PFSK-1 (cell line): ENCODE measurements at regions not wholly inside any gene's neighbourhood (a gene's known extent, or its start where the extent isn't known, plus 50 kb on each side); places are given as distances from the start of the nearest gene placed in this dataset.

Experiments
- FOXP2 ChIP-seq: optimal IDR thresholded peaks from 2 replicates; pipeline ENCODE3; 2011; ENCODE audit warnings: borderline replicate concordance, control low read depth, inconsistent platforms; ENCODE audit not compliant: insufficient read depth; ENCODE audit errors: extremely low read length, extremely low read depth
- POLR2AphosphoS5 ChIP-seq: IDR thresholded peaks from 2 replicates; pipeline ENCODE4 v1.6.1; 2012; ENCODE audit warnings: low read depth, mild to moderate bottlenecking, control low read depth, low read length, moderate library complexity
- REST ChIP-seq, 2 experiments: IDR thresholded peaks; 2 replicates each; pipeline versions ENCODE4 v1.6.1 to v1.8.0; 2011 to 2012; ENCODE audit warnings: low read depth in 2 of 2, low read length in 2 of 2, control low read depth in 1 of 2, inconsistent platforms in 1 of 2, mild to moderate bottlenecking in 1 of 2, moderate library complexity in 1 of 2; ENCODE audit not compliant: insufficient read depth in 1 of 2
- SIN3A ChIP-seq: IDR thresholded peaks from 2 replicates; pipeline ENCODE4 v1.6.1; 2012; ENCODE audit warnings: mild to moderate bottlenecking, low read length, moderate library complexity, borderline replicate concordance; ENCODE audit not compliant: insufficient read depth
- TAF1 ChIP-seq: IDR thresholded peaks from 2 replicates; pipeline ENCODE4 v1.6.1; 2012; ENCODE audit warnings: low read length, control low read depth, borderline replicate concordance; ENCODE audit not compliant: insufficient read depth

GRCh38 chr4:86500527-86500926, 93.6 kb upstream of the PTPN13 start:
- no peak for TF ChIP-seq POLR2AphosphoS5
- TF ChIP-seq FOXP2: no peak
- no peak for TF ChIP-seq REST (IDR thresholded peaks at IDR 0.05; ENCODE audit: insufficient read depth in 1 of 2, low read depth in 2 of 2, low read length in 2 of 2)
- no peak for TF ChIP-seq SIN3A
- no peak for TF ChIP-seq TAF1

- TF ChIP-seq REST (IDR thresholded peaks at IDR 0.05; ENCODE audit: insufficient read depth in 1 of 2, low read depth in 2 of 2, low read length in 2 of 2) (no peak), FOXP2 (no peak), POLR2AphosphoS5 (no peak), SIN3A (no peak), TAF1 (no peak)
Measured at GRCh38 chr4:86502081-86502480, 92.0 kb upstream of the PTPN13 start.

GRCh38 chr4:86506591-86506990, 87.5 kb upstream of the PTPN13 start:
- no peak for TF ChIP-seq SIN3A
- TF ChIP-seq FOXP2: no peak

- no peak for TF ChIP-seq TAF1
- TF ChIP-seq POLR2AphosphoS5: no peak
- TF ChIP-seq REST (IDR thresholded peaks at IDR 0.05; ENCODE audit: insufficient read depth in 1 of 2, low read depth in 2 of 2, low read length in 2 of 2): no peak
- no peak for TF ChIP-seq SIN3A
- TF ChIP-seq FOXP2: no peak
Measured at GRCh38 chr4:86508436-86508835, 85.7 kb upstream of the PTPN13 start.

- no peak for TF ChIP-seq SIN3A
- no peak for TF ChIP-seq FOXP2
- TF ChIP-seq POLR2AphosphoS5: no peak
- no peak for TF ChIP-seq TAF1
- no peak for TF ChIP-seq REST (IDR thresholded peaks at IDR 0.05; ENCODE audit: insufficient read depth in 1 of 2, low read depth in 2 of 2, low read length in 2 of 2)
Measured at GRCh38 chr4:86511590-86511989, 82.5 kb upstream of the PTPN13 start.

GRCh38 chr4:86512631-86513030, 81.5 kb upstream of the PTPN13 start:
- TF ChIP-seq REST (IDR thresholded peaks at IDR 0.05; ENCODE audit: insufficient read depth in 1 of 2, low read depth in 2 of 2, low read length in 2 of 2) (no peak), FOXP2 (no peak)
